ENCODE measurements at regions not wholly inside any gene's neighbourhood (a gene's known extent, or its start where the extent isn't known, plus 50 kb on each side); places are given as distances from the start of the nearest gene placed in this dataset.

- ATAC-seq (no peak), FAIRE-seq (no peak)
Observed at GRCh38 chr3:171949554-171949953, 89.8 kb upstream of the FNDC3B start.

GRCh38 chr3:171950373-171950772, 89.0 kb upstream of the FNDC3B start:
- H3K4me1 ChIP-seq, result no peaks in the 10 kb centered on the region
- H3K4me3 ChIP-seq, result no peak overlapping the region
- intact Hi-C loops (cut with DNase I), result no loop called here
- no peak for ATAC-seq
- H3K27ac ChIP-seq, result no peak overlapping the region
- H3K36me3 ChIP-seq, result no peaks in the 10 kb centered on the region
- TF ChIP-seq, protein P1, sequence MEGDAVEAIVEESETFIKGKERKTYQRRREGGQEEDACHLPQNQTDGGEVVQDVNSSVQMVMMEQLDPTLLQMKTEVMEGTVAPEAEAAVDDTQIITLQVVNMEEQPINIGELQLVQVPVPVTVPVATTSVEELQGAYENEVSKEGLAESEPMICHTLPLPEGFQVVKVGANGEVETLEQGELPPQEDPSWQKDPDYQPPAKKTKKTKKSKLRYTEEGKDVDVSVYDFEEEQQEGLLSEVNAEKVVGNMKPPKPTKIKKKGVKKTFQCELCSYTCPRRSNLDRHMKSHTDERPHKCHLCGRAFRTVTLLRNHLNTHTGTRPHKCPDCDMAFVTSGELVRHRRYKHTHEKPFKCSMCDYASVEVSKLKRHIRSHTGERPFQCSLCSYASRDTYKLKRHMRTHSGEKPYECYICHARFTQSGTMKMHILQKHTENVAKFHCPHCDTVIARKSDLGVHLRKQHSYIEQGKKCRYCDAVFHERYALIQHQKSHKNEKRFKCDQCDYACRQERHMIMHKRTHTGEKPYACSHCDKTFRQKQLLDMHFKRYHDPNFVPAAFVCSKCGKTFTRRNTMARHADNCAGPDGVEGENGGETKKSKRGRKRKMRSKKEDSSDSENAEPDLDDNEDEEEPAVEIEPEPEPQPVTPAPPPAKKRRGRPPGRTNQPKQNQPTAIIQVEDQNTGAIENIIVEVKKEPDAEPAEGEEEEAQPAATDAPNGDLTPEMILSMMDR (IDR thresholded peaks at IDR 0.05), result no peak
- WGBS, 2 donors, result 52 to 61% methylated on average over 1 of the region's 1 CpG
- FAIRE-seq, result no peak
- no peaks in the 10 kb centered on the region for H3K9me3 ChIP-seq
- no peaks in the 10 kb centered on the region for H3K27me3 ChIP-seq
- no peak for DNase-seq

More at GRCh38 chr3:171949554-171949953, 89.8 kb upstream of the FNDC3B start:
- no peaks in the 10 kb centered on the region for H3K9me3 ChIP-seq
- H3K36me3 ChIP-seq, result no peaks in the 10 kb centered on the region
- WGBS, 2 donors, result 47 to 63% methylated on average over 1 of the region's 1 CpG
- intact Hi-C loops (cut with DNase I), result no loop called here
- no peaks in the 10 kb centered on the region for H3K27me3 ChIP-seq
- no peaks in the 10 kb centered on the region for H3K4me1 ChIP-seq
- no peak overlapping the region for H3K4me3 ChIP-seq
- H3K27ac ChIP-seq, result no peak overlapping the region
- DNase-seq, result no peak
- TF ChIP-seq, protein P1 (IDR thresholded peaks at IDR 0.05), result no peak

GRCh38 chr3:171951597-171951996, 87.8 kb upstream of the FNDC3B start:
- intact Hi-C loops (cut with DNase I), result no loop called here
- TF ChIP-seq, protein P1 (IDR thresholded peaks at IDR 0.05), result no peak
- Histone ChIP-seq H3K27ac (no peak overlapping the region), H3K4me1 (no peaks in the 10 kb centered on the region), H3K27me3 (no peaks in the 10 kb centered on the region), H3K9me3 (no peaks in the 10 kb centered on the region), H3K36me3 (no peaks in the 10 kb centered on the region), H3K4me3 (no peak overlapping the region)
- DNase-seq (no peak), FAIRE-seq (no peak), ATAC-seq (no peak)
- 92 to 93% methylated on average over 1 of the region's 1 CpG for WGBS, 2 donors

DNA sequence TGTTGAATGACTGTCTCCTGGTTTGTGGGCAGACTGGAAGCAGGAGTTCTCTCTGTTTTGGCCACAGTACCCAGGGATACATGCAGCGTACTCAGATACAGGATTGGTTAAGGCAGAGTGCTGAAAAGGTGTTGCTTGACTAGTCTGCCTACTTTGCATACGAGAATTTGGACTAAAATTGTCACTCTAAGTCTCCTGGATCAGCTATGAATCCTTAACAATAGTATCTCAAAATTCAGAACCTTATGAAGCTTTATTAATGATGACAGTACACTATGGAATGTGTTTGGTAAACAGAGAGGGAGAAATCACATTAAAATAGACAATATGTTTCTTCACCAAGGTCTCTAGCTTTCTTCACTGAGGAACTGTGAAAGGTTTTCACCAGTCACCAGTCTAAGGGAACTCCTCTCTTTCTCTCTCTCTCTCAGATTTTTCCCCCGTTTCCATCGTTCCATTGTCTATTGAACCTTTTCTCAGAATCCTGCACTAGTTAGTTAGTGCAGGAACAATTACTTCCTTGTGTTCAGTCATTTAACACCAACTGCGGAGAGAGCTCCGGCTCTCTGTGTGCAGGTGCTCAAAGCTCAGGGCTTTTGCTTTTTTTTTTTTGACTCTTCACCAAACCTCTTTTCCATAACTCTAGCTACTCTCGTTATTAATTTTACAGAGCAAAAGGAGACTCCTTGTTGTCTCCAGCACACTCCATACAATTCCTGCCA, 85.9 kb upstream of the FNDC3B start:
- ATAC-seq (peak in 3 of 4 donors; percentile 56 to 74 (median 56)), FAIRE-seq (no peak), DNase-seq (no peak)
- Histone ChIP-seq H3K27ac (peak overlapping the region in 2 of 4 donors; percentile 5 to 38), H3K36me3 (no peaks in the 10 kb centered on the region), H3K4me3 (no peak overlapping the region), H3K9me3 (no peaks in the 10 kb centered on the region), H3K27me3 (no peaks in the 10 kb centered on the region), H3K4me1 (no peaks in the 10 kb centered on the region)
- TF ChIP-seq, protein P1 (IDR thresholded peaks at IDR 0.05), result no peak
- intact Hi-C loops (cut with DNase I), result no loop called here
- 58 to 59% methylated on average over 7 of the region's 7 CpGs for WGBS, 2 donors

GRCh38 chr3:171954690-171955383, 84.5 kb upstream of the FNDC3B start:
- peak in 2 of 4 donors; percentile 30 to 53 for ATAC-seq
- no peak for DNase-seq
- Histone ChIP-seq H3K9me3 (no peaks in the 10 kb centered on the region), H3K27me3 (no peaks in the 10 kb centered on the region), H3K4me3 (no peak overlapping the region), H3K36me3 (no peaks in the 10 kb centered on the region), H3K4me1 (no peaks in the 10 kb centered on the region), H3K27ac (no peak overlapping the region)
- FAIRE-seq, result no peak
- WGBS, 2 donors, result 58 to 59% methylated on average over 6 of the region's 6 CpGs
- TF ChIP-seq, protein P1 (IDR thresholded peaks at IDR 0.05), result no peak
- intact Hi-C loops (cut with DNase I), result no loop called here

Measured in pancreas (tissue), 10 donors.